Dendritic cell treated with granulocyte-macrophage colony-stimulating factor and Interleukin-4, amounts not matched to agents 40 ng/mL and 50 ng/mL, for 4 days (primary cell): ENCODE measurements at regions not wholly inside any gene's neighbourhood (a gene's known extent, or its start where the extent isn't known, plus 50 kb on each side); places are given as distances from the start of the nearest gene placed in this dataset.

ENCODE experiments used
- H3K27ac Mint-ChIP-seq: one replicate; pipeline ENCODE4 v1.8.0; 2022; ENCODE audit warnings: mild to moderate bottlenecking, mixed read lengths
- H3K27me3 Mint-ChIP-seq: one replicate; pipeline ENCODE4 v1.8.0; 2022; ENCODE audit warnings: mild to moderate bottlenecking, mixed read lengths
- H3K36me3 Mint-ChIP-seq: one replicate; pipeline ENCODE4 v1.8.0; 2022; ENCODE audit warnings: low read depth, mixed read lengths
- H3K4me1 Mint-ChIP-seq: one replicate; pipeline ENCODE4 v1.8.0; 2022; ENCODE audit warnings: low read depth, mixed read lengths
- H3K4me3 Mint-ChIP-seq: one replicate; pipeline ENCODE4 v1.8.0; 2022; ENCODE audit warnings: mild to moderate bottlenecking, moderate library complexity, mixed read lengths
- H3K9me3 Mint-ChIP-seq: one replicate; pipeline ENCODE4 v1.8.0; 2022; ENCODE audit warnings: mixed read lengths
- intact Hi-C: fragments of 100-400 bp; cut with micrococcal nuclease; formaldehyde crosslinking; loops from one replicate; pipeline ENCODE4 v1.15.0; 2022

GRCh38 chr13:53200498-53201453 lies 172.2 kb downstream of the OLFM4 start:
- Mint-ChIP-seq H3K27me3 (peaks cover 32% of the 10 kb centered on the region), H3K27ac (no peak overlapping the region), H3K4me3 (no peak overlapping the region), H3K36me3 (no peaks in the 10 kb centered on the region), H3K9me3 (no peaks in the 10 kb centered on the region), H3K4me1 (no peaks in the 10 kb centered on the region)
- intact Hi-C loops: no loop called here

GRCh38 chr13:53201454-53202225 lies 173.0 kb downstream of the OLFM4 start:
- Mint-ChIP-seq H3K4me3 (no peak overlapping the region), H3K9me3 (no peaks in the 10 kb centered on the region), H3K4me1 (no peaks in the 10 kb centered on the region), H3K27me3 (peaks cover 32% of the 10 kb centered on the region), H3K27ac (no peak overlapping the region), H3K36me3 (no peaks in the 10 kb centered on the region)
- intact Hi-C loops: no loop called here

- peaks cover 28% of the 10 kb centered on the region for H3K27me3 Mint-ChIP-seq
- H3K4me3 Mint-ChIP-seq: no peak overlapping the region
- no peaks in the 10 kb centered on the region for H3K9me3 Mint-ChIP-seq
- no peaks in the 10 kb centered on the region for H3K4me1 Mint-ChIP-seq
- intact Hi-C loops: no loop called here
- no peak overlapping the region for H3K27ac Mint-ChIP-seq
- no peaks in the 10 kb centered on the region for H3K36me3 Mint-ChIP-seq
These were observed 176.0 kb downstream of the OLFM4 start for GRCh38 chr13:53204598-53204997.

- Mint-ChIP-seq H3K27ac (no peak overlapping the region), H3K27me3 (peaks cover 11% of the 10 kb centered on the region), H3K36me3 (no peaks in the 10 kb centered on the region), H3K4me1 (no peaks in the 10 kb centered on the region), H3K4me3 (no peak overlapping the region), H3K9me3 (no peaks in the 10 kb centered on the region)
- intact Hi-C loops: no loop called here
These were observed 177.8 kb downstream of the OLFM4 start for GRCh38 chr13:53206455-53206854.

GRCh38 chr13:53207556-53207955 lies 178.9 kb downstream of the OLFM4 start:
- Mint-ChIP-seq H3K27ac (no peak overlapping the region), H3K4me1 (no peaks in the 10 kb centered on the region), H3K36me3 (no peaks in the 10 kb centered on the region), H3K27me3 (no peaks in the 10 kb centered on the region), H3K9me3 (no peaks in the 10 kb centered on the region), H3K4me3 (no peak overlapping the region)
- intact Hi-C loops: no loop called here

GRCh38 chr13:53214433-53214832 lies 185.8 kb downstream of the OLFM4 start:
- H3K9me3 Mint-ChIP-seq: no peaks in the 10 kb centered on the region
- H3K36me3 Mint-ChIP-seq: no peaks in the 10 kb centered on the region
- no peak overlapping the region for H3K4me3 Mint-ChIP-seq
- H3K27ac Mint-ChIP-seq: no peak overlapping the region
- intact Hi-C loops: no loop called here
- H3K27me3 Mint-ChIP-seq: no peaks in the 10 kb centered on the region
- H3K4me1 Mint-ChIP-seq: no peaks in the 10 kb centered on the region

GRCh38 chr13:53215563-53215962 lies 186.9 kb downstream of the OLFM4 start:
- Mint-ChIP-seq H3K4me1 (no peaks in the 10 kb centered on the region), H3K36me3 (no peaks in the 10 kb centered on the region), H3K27ac (no peak overlapping the region), H3K27me3 (no peaks in the 10 kb centered on the region), H3K4me3 (no peak overlapping the region), H3K9me3 (no peaks in the 10 kb centered on the region)
- intact Hi-C loops: no loop called here

GRCh38 chr13:53216773-53217172 lies 188.2 kb downstream of the OLFM4 start:
- intact Hi-C loops: no loop called here
- no peaks in the 10 kb centered on the region for H3K36me3 Mint-ChIP-seq

GRCh38 chr13:53217194-53217593 lies 188.6 kb downstream of the OLFM4 start:
- Mint-ChIP-seq H3K4me3 (no peak overlapping the region), H3K27me3 (no peaks in the 10 kb centered on the region), H3K4me1 (no peaks in the 10 kb centered on the region), H3K36me3 (no peaks in the 10 kb centered on the region), H3K27ac (no peak overlapping the region), H3K9me3 (peaks cover 5% of the 10 kb centered on the region)
- intact Hi-C loops: no loop called here

More at GRCh38 chr13:53216773-53217172, 188.2 kb downstream of the OLFM4 start:
- peaks cover under 1% of the 10 kb centered on the region for H3K9me3 Mint-ChIP-seq
- no peaks in the 10 kb centered on the region for H3K4me1 Mint-ChIP-seq
- H3K4me3 Mint-ChIP-seq: no peak overlapping the region
- no peak overlapping the region for H3K27ac Mint-ChIP-seq
- H3K27me3 Mint-ChIP-seq: no peaks in the 10 kb centered on the region

GRCh38 chr13:53220038-53220437 lies 191.4 kb downstream of the OLFM4 start:
- H3K4me3 Mint-ChIP-seq: no peak overlapping the region
- H3K27me3 Mint-ChIP-seq: no peaks in the 10 kb centered on the region
- peaks cover 20% of the 10 kb centered on the region for H3K9me3 Mint-ChIP-seq
- intact Hi-C loops: no loop called here
- no peaks in the 10 kb centered on the region for H3K4me1 Mint-ChIP-seq
- no peak overlapping the region for H3K27ac Mint-ChIP-seq
- H3K36me3 Mint-ChIP-seq: no peaks in the 10 kb centered on the region

GRCh38 chr13:53237696-53238095 lies 209.1 kb downstream of the OLFM4 start:
- no peak overlapping the region for H3K27ac Mint-ChIP-seq
- H3K9me3 Mint-ChIP-seq: no peaks in the 10 kb centered on the region
- H3K4me3 Mint-ChIP-seq: no peak overlapping the region
- H3K4me1 Mint-ChIP-seq: no peaks in the 10 kb centered on the region
- no peaks in the 10 kb centered on the region for H3K27me3 Mint-ChIP-seq
- intact Hi-C loops: no loop called here
- no peaks in the 10 kb centered on the region for H3K36me3 Mint-ChIP-seq

GRCh38 chr13:53238261-53238660 lies 209.6 kb downstream of the OLFM4 start:
- Mint-ChIP-seq H3K4me3 (no peak overlapping the region), H3K27ac (no peak overlapping the region), H3K9me3 (no peaks in the 10 kb centered on the region), H3K4me1 (no peaks in the 10 kb centered on the region), H3K27me3 (no peaks in the 10 kb centered on the region), H3K36me3 (no peaks in the 10 kb centered on the region)
- intact Hi-C loops: no loop called here

GRCh38 chr13:53240401-53241025 lies 211.9 kb downstream of the OLFM4 start:
- Mint-ChIP-seq H3K9me3 (no peaks in the 10 kb centered on the region), H3K4me3 (no peak overlapping the region), H3K36me3 (no peaks in the 10 kb centered on the region), H3K27ac (no peak overlapping the region), H3K4me1 (no peaks in the 10 kb centered on the region), H3K27me3 (no peaks in the 10 kb centered on the region)
- intact Hi-C loops: no loop called here

- Mint-ChIP-seq H3K27me3 (no peaks in the 10 kb centered on the region), H3K4me1 (no peaks in the 10 kb centered on the region), H3K9me3 (no peaks in the 10 kb centered on the region), H3K27ac (no peak overlapping the region), H3K36me3 (no peaks in the 10 kb centered on the region), H3K4me3 (no peak overlapping the region)
- intact Hi-C loops: no loop called here
These were observed 213.3 kb downstream of the OLFM4 start for GRCh38 chr13:53241891-53242348.
